GM18507 (cell line): ENCODE measurements at regions not wholly inside any gene's neighbourhood (a gene's known extent, or its start where the extent isn't known, plus 50 kb on each side); places are given as distances from the start of the nearest gene placed in this dataset.

Source experiments
- DNase-seq: peaks from one replicate; pipeline ENCODE4 v3.0.0; 2011; ENCODE audit warnings: low read depth; ENCODE audit not compliant: insufficient read length; ENCODE audit errors: extremely low spot score
- FAIRE-seq: peaks from 2 replicates; lab custom pipeline; 2011; peaks lifted over from hg19 to GRCh38; lab: Jason Lieb, UNC

GRCh38 chr7:116340201-116340847 lies 130.0 kb downstream of the TES start:
- peak; percentile 33 for FAIRE-seq

DNA sequence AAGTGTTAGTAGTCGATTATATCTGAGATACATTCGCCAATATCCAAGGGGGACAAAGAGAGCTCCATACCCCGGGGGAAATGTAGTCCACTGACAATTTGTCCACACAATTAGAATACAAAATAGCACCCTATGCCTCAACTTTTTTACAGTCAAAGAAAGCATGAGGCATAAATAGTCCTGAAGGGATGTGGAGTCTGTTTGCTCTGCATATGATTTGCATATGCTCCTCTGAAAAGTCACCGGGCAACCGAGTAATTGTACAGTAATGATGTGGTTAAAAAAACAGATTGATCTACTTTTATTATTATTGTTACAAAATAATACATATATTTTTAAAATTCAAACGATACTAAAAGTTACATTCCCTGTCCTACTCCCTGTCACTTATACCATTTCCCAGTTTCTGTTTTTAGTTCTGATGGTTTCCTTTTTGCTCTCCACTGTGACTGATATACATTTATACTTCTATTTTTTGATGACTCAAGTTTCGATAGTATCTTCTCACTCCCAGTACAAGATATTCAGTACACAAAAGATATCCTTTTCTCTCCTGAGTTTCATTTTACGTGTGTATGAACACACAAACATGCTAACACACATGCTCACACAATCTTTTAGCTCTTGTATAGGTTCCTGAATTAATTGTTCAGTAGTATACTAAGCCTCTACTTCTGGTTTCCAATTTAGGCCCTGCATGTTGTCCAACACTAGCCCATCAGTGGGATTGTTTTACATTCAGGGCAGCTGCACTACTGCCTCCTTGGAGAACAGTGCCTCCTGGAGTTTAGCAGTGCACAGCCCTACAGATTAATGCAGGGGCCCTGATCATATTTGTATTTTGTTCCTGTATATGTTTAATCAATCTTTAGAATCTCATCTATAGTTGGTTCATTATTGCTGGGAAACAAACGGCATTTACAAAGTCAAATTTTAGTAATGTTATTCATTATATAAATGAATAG lies 130.9 kb downstream of the TES start:
- FAIRE-seq (no peak), DNase-seq (no peak)

More at GRCh38 chr7:116340201-116340847, 130.0 kb downstream of the TES start:
- DNase-seq: no peak

DNA sequence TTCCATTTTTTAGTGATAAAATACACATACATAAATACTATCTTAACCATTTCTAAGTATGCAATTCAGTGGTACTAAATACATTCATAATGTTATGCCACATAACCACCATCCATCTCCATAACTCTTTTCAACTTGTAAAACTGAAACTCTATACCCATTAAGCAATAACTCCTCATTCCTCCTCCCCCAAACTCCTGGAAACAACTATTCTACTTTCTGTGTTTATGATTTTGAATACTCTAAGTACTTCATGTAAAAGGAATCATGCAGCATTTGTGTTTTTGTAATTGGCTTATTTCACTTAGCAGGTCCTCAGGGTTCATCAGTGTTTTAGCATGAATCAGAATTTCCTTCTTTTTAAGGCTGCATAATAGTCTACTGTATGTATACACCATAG lies 131.8 kb downstream of the TES start:
- FAIRE-seq: no peak
- DNase-seq: no peak

DNA sequence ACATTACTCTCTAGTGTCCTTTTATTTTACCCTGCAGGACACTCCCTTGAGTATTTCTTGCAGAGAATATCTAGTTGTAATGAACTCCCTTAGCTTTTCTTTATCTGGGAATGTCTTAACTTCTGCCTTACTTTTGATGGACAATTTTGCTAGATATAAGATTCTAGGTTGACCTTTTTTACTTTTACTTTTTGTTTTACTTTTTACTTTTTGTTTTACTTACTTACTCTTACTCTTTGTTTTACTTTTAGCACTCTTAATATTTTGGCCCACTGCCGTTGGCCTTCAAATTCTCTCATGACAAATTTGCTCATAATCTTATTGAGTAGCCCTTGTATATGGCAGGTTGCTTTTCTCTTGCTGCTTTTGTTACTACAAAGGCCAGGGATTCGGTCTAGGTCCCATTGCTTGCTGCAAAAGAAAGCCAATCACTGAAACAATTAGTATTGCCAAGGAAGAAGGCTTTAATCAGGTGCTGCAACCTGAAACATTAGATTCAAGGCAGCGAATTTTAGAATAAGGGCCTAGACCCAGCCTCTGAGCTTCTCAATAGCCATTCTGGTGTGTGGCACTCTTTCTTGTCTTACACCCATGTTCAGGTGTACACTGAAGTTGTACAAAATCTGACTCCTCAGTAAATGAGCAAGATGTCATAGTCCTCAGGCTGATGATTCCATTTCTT lies 137.0 kb downstream of the TES start:
- DNase-seq: no peak
- FAIRE-seq: no peak

- FAIRE-seq (no peak), DNase-seq (no peak)
Observed at GRCh38 chr7:116348346-116348745, 138.0 kb downstream of the TES start.

- FAIRE-seq (no peak), DNase-seq (no peak)
Observed at GRCh38 chr7:116351966-116352365, 141.6 kb downstream of the TES start.

GRCh38 chr7:116353647-116354046 lies 143.3 kb downstream of the TES start:
- FAIRE-seq (no peak), DNase-seq (no peak)

- DNase-seq (no peak), FAIRE-seq (no peak)
Observed at GRCh38 chr7:116354171-116354545, 143.8 kb downstream of the TES start.

- no peak for DNase-seq
- FAIRE-seq: no peak
Observed at GRCh38 chr7:116354546-116355423, 144.4 kb downstream of the TES start.

DNA sequence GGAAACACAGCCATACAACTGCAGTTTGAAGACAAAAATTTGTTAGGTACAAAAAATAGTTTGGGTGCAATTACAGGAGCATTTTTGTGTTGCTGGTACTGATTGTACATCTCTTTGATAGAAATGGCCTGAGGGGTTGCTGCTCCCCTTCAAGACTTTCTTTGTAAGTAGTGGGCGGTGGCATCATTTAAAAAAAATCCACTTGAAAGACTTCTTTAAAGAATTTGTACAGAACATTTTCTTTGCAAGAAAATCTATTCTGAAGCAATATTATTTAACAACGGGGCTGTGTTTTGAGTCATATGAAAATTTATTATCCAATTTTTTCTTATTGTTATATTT lies 144.1 kb upstream of the CAV2 start:
- no peak for DNase-seq
- no peak for FAIRE-seq

DNA sequence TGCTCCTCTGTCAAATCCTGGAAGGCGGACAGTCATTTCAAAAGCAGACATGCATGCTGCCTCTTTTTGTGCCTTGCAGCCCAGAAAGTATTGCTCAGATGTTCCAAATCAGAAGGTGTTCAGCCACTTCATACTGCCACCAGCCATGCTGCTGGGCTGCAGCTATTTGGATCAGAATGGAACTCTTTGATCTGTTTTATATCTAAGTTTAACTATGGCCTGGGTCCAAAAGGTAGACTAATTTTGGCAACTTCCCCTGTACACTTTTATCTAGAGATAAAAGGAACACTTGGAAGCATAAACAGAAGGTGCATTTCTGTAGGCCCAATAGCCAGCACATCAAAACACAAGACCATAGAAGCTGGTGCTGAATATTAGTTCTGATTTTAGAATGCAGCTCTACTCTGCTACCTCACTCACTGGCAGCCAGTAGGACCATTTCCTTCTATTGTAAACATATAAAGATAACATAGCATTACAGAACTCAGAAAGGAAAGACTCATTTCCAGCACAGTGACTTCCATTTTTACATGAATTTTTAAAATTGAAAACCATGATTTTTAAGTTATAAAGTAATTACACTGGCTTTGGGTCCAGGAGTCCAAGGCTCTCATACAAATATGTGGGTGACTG lies 143.1 kb upstream of the CAV2 start:
- no peak for DNase-seq
- no peak for FAIRE-seq

DNA sequence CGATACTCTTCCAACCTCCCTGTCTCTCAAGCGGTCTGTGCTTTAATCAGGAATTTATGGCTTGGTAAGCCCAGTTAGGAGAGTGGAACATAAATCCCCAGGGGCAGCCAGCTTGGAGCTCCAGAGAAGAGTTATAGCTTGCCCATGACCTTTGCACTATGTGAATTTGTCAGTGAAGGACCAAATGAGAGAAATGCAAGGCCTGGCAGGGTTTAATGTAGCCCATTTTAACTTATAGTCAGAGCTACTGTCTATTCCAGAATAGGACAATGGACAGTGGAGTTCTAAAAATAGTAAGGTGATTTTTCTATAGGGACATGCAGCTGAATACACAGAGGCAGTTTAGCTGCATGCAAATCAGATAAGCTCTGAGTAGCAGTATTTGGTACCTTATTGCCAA lies 142.6 kb upstream of the CAV2 start:
- DNase-seq (no peak), FAIRE-seq (no peak)

DNA sequence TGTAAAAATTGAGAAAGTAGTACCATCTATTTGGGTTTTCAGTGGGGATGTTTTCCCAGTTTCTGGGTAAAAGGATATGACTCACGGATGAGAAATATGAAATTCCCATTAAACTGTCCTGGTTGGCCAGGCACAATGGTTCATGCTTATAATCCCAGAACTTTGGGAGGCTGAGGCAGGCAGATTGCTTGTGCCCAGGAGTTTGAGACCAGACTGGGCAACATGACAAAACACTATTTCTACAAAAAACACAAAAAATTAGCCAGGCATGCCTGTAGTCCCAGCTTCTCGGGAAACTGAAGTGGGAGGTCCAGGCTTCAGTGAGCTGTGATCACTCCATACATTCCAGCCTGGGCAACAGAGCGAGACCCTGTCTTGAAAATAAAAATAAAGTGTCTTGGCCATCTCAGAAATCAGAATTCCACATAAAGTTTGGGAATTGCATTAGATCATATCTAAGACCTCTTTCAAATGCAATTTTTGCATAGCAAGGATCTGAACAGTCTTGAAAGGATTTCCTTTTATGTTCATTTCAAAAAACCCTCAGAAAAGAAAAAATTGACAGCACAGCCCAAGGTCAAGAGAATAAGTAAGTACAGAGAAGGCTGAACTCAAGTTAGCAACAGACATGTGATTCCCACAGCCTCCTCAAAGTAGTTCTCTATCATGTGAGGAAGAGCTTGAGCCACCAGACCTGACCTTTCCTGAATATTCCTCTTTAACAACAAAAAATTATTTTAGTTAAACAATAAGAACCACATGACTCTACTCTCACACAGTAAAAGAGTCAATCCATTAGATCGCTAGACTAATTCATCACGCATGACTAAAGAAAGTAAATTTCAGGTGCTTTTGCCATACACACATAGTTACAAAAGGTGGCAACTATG lies 141.5 kb upstream of the CAV2 start:
- FAIRE-seq: no peak
- DNase-seq: no peak

GRCh38 chr7:116361767-116362166 lies 137.8 kb upstream of the CAV2 start:
- FAIRE-seq: no peak
- DNase-seq: no peak

GRCh38 chr7:116363637-116364432 lies 135.7 kb upstream of the CAV2 start:
- FAIRE-seq (no peak), DNase-seq (no peak)

DNA sequence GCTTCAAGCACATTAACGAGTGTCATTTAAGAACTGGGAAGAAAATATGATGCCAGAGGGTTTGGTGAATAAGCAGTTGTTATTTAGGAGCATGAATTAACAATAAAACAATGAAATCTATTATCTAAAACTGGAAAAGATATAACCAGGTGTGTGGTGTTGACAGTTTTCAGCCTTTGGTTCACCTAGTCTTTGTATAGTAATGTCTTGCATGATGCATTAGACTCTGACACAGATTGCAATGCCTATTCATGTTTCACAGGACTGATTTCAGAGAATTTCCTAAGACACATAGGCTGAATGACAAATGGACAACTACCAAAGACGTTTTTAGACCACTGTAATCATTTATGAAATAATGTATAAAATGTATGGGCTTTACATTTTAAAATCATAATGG lies 135.1 kb upstream of the CAV2 start:
- FAIRE-seq (no peak), DNase-seq (no peak)

DNA sequence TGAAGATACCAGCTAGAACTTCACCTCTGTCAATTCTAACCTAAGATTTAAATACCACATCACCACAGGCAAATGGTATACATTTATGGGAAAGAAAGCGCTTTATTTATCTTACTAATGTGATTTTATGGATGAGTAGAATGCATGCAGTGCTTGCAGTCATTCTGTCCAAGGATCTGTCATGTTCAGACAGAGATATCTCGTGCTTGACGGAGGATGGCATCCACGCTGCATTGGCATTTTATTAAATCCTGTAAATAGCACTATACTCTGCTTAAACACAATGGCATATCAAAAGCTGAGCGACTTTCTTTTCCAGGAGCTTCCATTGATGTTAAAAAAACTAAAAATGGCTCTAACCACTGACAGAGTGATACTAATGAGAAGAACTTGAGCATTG lies 133.7 kb upstream of the CAV2 start:
- FAIRE-seq: no peak

More for the DNA sequence above, 133.7 kb upstream of the CAV2 start:
- DNase-seq: no peak
